ENCODE measurements at regions not wholly inside any gene's neighbourhood (a gene's known extent, or its start where the extent isn't known, plus 50 kb on each side); places are given as distances from the start of the nearest gene placed in this dataset.

DNA sequence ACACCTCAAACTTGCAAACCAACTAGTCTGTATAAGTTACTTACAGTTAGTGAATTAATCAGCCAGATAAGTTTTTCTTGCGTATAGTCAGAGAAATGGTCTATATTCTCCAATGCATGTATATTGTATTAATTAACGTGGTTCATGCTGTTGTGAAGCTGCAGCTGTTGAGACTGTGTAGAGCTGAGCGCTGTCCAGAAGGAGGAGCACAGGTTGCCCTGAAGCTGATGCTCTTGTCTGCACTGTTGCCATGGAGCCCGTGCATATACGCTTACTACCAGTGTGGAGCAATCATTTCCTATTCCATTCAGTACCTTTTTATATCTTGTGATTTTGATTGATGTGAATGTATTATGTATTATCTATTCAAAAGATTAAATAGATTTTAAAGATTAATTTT lies 74.3 kb upstream of the ARID2 start:
- TF ChIP-seq GATA3 (IDR thresholded peaks at IDR 0.05; ENCODE audit: low read depth, low read length) (no peak), GATA2 (IDR thresholded peaks at IDR 0.05; ENCODE audit: low read depth, low read length) (no peak)
